HG03342 (cell line): ENCODE measurements at regions not wholly inside any gene's neighbourhood (a gene's known extent, or its start where the extent isn't known, plus 50 kb on each side); places are given as distances from the start of the nearest gene placed in this dataset.

ENCODE experiments used
- ATAC-seq: cut with Tn5 transposase; IDR thresholded peaks from one replicate; pipeline ENCODE4 v1.9.1; 2021; ENCODE audit warnings: mild to moderate bottlenecking, moderate library complexity; ENCODE audit not compliant: unreplicated experiment

DNA sequence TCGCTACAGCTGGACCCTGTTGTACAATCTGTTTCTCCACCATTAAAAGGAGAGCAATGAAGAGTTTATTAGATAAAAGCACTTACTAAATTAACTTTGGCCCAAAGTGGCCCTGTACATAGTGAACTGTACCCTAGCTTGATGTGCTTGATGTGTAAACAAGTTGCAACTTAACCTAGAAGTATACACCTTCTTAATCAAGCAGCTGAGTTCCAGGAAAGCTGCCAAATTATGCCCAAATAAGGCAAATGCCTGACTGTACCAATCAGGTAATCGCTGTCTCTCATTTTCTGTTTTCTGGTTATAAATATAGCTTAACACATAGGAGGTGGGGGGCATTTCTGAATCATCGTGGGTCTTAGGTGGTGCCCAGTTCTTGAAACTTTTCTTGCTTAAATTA, 704.8 kb upstream of the CBLB start:
- no peak for ATAC-seq

DNA sequence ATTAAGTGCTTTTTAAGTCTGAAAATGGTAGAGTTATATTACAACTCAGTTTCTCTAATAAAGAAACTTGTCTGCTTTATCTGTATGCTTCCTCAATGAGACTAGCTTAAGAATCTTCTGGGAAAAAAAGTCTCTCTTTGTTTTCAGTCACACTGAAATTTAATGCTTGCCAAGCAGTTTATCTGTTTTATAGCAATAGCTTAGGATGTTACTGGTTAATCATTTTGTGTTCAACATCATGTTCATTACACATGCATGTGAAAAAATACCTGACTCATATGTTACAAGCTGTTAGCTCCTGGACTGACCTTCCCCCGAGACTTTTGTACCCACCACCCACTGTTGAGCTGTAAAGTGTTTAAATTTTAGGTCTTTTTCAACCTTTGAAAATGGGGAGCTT, 706.2 kb upstream of the CBLB start:
- ATAC-seq: no peak

DNA sequence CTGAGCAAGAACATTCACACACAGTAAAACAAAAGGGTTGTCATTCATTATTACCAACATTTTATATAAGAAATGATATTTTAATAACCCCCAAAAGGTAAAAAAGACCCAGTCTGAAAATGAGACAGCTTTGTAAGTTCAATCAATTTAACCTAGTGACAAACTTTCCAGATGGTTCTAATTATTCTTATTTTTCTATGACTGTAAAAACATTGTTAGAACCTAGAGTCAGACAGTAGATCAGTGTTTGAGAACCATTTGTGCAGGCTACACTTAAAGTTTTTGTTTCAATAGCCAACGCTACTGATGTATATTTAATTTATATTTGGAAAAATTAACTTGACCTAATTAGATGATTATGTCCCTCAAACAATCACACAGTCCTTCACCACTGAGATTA, 708.4 kb upstream of the CBLB start:
- ATAC-seq: no peak

GRCh38 chr3:106578911-106579310, 710.1 kb upstream of the CBLB start:
- no peak for ATAC-seq

DNA sequence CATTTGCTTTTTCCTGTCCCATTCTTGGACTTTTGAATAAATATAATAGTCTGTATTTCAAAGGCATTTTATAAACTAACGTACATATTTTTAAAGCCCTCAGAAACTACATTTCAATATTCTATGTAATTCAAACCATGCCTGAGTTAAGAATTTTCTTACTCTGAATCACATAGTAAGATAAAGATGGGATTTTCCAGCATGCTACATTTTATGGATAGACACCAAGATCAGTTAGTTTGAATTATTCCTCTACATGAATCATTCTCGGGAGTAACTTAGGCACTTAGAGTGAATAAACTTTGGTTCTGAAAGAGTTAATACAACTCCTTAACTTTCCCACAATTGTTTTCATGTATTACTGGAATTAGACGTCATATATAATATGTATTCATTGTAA, 713.3 kb upstream of the CBLB start:
- ATAC-seq: no peak

GRCh38 chr3:106587551-106587950, 718.7 kb upstream of the CBLB start:
- ATAC-seq: no peak

DNA sequence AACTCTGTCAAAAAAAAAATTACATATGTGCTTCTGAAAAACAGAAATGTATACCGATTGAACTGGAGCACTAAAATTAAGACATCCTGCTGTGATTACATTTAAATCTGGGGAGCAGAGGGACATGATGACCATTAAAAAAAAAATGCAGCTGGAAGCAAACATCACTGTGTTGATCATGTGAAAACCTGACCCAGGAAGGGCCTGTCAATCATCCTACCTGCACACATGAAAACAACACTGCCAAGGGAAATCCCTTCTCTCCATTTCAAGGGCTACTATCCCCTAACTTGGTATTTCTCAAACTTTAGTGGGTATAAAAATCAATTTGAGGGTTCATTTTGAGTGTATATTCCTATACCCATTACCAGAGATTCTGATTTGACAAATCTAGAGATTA, 719.9 kb upstream of the CBLB start:
- ATAC-seq: no peak

DNA sequence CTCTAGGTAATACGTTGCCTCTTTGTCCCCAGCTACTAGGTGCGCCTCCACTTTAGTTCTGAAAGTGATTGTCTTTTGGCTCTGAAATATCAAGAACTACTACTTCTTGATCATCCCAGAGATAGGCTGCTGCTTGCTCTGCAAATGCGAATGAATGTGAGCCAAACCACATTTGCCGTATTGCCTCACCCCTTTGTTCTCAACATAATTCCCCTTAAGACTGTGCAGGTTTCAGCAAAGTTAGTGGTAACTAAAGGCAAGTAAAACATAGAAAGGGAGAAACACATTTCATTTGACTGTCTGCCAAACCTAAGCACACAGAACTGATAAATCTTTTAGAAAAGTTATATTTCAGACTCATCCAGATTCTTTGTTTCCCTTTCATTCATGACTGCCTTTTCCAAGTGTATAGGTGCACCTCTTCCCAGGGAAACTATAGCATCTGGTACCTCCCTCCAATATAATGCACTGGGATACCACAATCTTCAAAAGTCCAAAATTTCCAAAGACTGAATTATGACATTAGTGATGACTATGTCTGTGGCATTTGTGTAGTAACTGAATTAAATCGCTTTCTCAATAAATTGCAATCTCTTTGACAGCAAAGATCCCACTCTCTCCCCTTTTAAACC, 720.6 kb upstream of the CBLB start:
- no peak for ATAC-seq

DNA sequence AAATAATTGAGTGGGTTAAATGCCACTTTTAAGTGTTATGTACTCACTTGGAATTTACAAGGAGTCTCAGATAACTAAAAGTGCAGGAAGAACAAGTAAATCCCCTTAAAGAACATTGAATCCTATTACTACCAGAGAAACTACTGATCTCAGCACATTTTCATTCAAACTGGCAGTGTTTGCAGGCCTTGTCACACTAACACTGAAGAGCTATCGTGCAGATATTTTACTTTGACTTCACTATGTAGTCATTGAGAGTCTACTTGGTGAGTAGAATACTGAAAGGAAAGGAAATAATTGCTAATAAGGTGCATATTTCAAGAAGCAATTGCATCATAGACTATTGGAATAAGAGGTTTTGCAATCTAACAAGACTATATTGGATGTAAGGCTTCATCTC, 721.4 kb upstream of the CBLB start:
- no peak for ATAC-seq

- ATAC-seq: no peak
Measured at GRCh38 chr3:106593381-106593780, 724.6 kb upstream of the CBLB start.

DNA sequence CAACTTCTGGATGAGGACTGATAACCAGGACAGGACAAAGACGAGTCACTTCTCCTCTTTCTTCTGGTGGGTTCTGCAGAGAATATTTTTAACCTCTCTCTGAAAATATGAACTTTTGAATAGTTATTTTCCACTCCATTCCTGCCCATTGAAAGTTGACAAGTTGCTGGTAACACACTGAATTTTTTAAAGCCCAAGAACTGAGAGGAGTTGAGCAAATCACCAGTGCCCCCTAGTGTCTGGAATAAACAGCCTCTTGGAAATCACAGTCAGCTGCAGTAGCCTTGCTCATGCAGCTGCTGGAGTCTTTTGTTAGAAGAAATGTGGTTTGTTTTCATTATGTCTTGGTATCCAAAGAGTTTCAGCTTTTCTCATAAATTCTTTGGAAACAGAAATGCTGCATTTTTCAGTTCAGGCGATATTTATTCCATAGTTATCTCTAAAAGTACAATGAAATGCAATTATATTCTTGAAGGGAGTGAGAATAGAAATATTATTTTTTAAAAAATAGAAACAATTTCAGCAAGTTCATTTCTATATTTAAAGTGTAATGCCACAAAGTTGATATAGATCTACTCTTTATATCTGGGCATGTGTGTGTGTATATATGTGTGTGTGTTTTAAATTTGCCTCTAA, 741.0 kb upstream of the CBLB start:
- peak; percentile 70 for ATAC-seq

- no peak for ATAC-seq
Measured at GRCh38 chr3:106610362-106610959, 741.6 kb upstream of the CBLB start.

GRCh38 chr3:106611116-106611515, 742.3 kb upstream of the CBLB start:
- ATAC-seq: no peak

GRCh38 chr3:106611841-106612240, 743.0 kb upstream of the CBLB start:
- ATAC-seq: no peak

DNA sequence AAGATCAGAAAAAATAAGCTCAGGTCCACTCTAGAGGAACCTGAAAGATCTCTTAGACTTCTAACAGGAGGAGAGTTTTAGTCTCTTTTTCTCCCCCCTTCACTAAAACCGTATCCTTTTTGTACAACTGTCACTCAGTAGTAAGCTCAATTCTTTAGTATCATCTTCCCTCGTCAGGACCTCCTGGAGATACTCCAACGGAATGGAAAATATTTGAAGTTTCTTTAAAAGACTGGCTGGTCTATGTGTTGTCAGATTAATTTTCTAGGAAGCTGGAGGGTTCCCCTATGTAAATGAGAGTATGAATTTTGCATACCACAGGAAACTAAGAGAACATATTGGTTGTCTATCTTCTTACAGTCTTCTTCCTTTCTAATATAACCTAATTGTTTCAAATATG, 747.7 kb upstream of the CBLB start:
- no peak for ATAC-seq

GRCh38 chr3:106617276-106617675, 748.5 kb upstream of the CBLB start:
- ATAC-seq: no peak

GRCh38 chr3:106620646-106621045, 751.8 kb upstream of the CBLB start:
- no peak for ATAC-seq

GRCh38 chr3:106624154-106624553, 753.1 kb upstream of the CCDC54 start:
- no peak for ATAC-seq

- no peak for ATAC-seq
Measured at GRCh38 chr3:106628407-106628806, 748.8 kb upstream of the CCDC54 start.

- ATAC-seq: peak; percentile 75
Measured at GRCh38 chr3:106629215-106629832, 747.9 kb upstream of the CCDC54 start.

DNA sequence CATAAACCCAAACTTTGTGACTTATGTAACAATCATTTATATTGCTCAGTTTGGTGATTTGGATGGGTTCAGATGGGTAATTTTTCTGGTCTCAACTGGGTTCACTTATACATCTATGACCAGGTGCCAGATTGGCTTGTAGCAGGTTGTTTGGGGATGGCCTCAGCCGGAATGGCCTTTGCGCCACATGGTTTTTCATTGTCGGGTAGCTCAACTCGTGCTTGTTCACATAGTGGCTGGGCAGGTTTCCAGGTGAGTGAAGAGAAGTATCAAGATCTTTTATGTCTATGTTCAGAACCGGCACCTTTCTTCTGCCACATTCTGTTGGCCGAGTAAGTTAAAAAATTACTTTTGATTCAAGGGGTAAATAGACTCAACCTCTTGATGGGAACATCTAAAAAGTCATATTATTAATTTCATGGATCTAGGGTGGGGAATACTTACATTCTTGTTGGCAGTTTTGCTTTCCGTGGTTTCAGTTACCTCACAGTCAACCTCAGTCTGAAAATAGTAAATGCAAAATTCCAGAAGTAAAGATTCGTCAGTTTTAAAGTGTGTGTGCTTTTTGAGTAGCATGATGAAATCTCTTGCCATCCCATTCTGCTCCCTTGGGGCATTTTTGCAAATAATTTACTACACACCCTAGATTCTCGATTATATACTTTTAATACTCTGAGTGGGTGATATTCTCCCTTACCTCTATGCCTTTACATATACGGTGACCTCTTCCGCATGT, 745.7 kb upstream of the CCDC54 start:
- no peak for ATAC-seq
